Fibroblast of skin of right biceps (primary cell): ENCODE measurements at regions not wholly inside any gene's neighbourhood (a gene's known extent, or its start where the extent isn't known, plus 50 kb on each side); places are given as distances from the start of the nearest gene placed in this dataset.
A peak's percentile ranks its signal among the peaks of the same experiment; 100 is the strongest.
"Not testable (repeated sequence)": the region's sequence is repeated elsewhere in the genome, so short reads cannot be mapped to it uniquely, and the experiment has no call there.

Source experiments
- DNase-seq: peaks from one replicate; pipeline ENCODE4 v3.0.0-alpha.2; 2013

DNA sequence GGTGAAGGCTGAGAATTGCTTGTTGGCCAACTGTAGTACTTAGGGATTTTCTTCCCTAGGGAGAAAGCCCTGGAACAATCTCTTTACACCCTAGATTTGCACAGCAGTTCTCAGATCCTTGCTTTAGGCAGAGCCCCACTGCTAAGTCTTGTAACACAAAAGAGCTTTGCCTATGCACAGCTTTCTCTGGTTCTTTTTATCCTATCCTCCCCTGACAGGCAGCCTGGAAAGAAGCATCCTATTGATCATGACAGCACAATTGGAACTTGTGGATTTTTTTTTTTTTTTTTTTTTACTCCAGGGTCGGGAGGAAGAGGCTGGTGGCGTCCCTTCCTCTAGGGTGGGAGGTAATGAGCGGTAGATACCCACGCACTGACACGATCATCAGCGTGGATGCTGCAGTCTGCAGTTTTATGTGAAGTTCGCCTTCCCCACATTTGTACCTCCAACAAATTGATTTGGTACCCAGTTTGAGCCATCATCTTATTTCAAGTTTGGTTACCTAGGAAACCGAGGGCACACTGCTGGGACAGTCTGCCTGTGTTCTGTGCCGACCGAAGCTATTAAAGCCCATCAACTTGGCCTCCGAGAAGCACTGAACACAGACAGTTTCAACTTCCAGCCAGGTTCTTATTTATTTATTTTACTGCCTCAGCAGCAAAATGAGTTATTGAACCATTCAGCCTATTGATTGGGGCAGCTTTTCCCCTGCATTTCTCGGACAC, 110.1 kb downstream of the NRN1 start:
- DNase-seq = no peak

GRCh38 chr6:5894357-5894756, 112.4 kb downstream of the NRN1 start:
- DNase-seq = no peak

DNA sequence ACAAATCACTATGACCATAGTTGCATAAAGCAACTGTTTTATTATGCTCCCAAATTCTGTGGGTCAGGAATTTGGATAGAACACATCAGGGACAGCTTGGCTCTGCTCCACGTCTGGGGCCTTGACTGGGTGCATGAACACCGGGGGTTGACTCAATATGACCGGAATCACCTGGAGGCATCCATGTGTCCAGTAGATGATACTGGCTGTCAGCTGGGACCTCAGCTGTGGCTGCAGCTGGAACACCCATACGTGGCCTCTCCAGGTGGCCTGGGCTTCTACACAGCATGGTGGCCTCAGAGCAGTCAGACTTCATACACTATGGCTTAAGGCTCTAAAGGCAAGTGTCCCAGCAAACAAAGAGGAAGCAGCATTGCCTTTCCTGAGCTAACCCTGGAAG, 113.4 kb downstream of the NRN1 start:
- no peak for DNase-seq

GRCh38 chr6:5892669-5893068, 114.1 kb downstream of the NRN1 start:
- no peak for DNase-seq

DNA sequence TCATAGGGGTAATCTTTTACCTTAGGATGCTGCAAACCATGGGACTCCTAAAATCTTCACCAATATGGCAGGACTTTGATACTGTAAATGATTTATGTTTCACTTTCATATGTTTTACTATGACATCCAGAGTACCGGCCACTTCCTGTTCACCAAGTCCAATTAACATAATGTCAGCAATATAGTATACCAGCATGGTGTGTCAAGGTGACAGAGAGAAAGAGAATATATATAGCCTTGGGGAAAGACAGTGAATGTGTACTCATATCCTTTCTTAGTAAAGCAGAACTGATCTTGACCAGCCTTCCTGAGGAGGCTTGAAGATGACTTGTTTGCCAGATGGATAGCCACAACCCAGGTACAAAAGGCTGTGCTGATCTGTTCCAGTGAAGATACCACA, 127.9 kb downstream of the NRN1 start:
- DNase-seq = no peak

DNA sequence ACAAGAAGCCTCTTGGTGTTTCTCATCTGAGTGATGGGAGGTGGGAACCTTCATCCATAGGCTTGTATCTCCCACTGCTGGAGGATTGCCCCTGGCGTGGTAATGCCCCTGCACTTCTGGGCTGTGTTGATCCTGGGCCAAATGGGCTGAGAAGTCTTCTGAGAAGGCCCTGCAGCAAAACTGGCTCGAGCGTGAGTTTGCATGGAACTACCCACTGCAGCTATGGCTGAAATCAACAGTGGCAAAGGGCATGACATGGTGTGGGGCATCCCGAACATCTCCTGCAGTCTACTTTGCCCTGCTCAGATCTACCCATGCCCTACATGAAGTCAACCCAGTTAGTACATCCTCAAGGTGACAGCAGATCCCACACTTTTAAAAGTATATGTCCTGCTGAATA, 130.6 kb downstream of the NRN1 start:
- no peak for DNase-seq

DNA sequence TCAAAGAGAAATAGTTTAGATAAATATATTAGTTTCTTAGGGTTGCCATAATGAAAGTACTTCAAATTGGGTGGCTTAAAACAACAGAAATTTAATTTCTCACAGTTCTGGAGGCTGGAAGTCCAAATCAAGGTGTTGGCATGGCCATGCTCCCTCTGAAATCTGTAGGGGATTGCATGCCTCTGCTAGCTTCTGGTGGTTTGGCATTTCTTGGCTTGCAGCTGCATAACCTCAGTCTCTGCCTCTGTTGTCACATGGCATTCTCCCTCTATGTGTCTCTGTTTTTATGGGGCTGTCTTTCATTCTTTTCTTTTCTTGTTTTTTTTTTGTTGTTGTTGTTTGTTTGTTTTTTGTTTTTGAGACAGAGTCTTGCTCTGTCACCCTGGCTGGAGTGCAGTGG, 132.7 kb downstream of the NRN1 start:
- DNase-seq = not testable (repeated sequence)

DNA sequence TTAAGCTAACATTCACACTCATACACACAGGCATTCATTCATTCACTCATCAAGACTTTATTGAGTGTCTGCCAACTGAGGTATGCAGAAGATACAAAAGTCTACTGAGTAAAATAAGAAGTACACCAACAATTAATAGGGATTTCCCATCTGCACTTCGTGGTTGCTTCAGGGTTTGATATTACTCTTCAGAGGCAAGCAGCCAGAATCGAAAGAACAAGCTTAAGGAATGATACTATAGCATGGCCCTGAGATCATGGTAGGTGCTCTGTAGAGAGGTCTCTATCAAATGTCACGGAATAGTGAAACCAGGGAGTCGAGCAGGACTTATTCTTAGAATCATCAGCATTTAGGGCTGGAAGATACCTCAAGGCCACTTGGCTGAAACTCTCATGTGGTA, 135.4 kb downstream of the NRN1 start:
- no peak for DNase-seq

DNA sequence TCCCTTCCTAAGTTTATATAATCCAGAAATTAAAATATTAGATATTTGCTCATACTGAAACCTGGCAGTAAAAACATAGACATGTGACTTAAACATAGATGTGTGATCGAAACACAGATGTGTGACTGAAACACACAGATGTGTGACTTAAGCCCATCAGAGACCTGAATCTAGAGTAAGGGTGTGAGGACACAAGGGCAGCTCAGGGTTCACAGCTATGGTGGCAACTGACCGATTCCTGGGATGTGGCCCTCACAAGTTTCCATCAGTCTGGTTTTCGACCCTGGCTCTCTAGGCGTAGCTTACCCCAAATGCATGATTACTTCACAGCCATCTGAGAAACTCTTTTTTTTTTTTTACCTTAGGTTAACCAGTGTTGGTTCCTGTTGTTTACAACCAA, 137.0 kb downstream of the NRN1 start:
- no peak for DNase-seq

GRCh38 chr6:5869261-5869660, 137.5 kb downstream of the NRN1 start:
- DNase-seq = no peak

- DNase-seq = peak; percentile 79
These were observed 140.1 kb downstream of the NRN1 start for GRCh38 chr6:5866547-5867051.

DNA sequence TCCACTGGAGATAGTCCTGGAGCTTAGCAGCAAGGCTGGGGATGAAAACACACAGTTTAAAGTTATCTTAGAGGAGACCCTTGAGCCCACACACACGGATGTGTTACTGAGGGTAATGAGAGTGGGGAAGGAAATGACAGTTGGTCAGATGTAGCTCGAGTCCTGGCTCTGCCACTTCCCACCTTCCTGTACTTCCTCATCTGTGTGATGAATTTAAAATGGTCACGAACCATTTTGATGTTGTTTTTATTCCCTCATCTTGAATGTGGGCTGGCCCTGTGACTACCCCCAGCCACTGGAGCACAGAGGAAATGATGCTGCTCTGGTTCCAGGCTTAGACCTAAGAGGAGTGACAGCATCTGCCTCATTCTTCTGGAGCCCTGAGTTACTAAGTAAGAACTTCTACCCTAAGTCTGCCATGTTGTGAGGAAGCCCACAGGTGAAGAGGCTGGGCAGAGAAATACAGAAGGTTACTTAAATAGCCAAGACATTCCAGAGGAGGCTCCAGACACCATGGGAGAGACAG, 141.2 kb downstream of the NRN1 start:
- DNase-seq = no peak

DNA sequence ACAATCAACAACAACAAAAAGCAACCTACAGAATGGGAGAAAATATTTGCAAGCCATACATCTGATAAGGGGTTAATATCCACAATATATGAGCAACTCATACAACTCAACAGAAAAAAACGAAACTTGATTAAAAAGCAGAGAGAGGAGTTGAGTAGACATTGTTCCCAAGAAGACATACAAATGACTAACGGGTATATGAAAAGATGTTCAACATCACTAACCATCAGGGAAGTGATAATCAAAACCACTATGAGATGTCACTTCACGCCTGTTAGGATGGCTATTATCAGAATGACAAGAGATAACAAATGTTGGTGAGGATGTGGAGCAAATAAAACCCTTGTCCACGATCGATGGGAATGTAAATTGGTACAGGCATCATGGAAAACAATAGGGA, 145.9 kb downstream of the NRN1 start:
- DNase-seq = no peak

DNA sequence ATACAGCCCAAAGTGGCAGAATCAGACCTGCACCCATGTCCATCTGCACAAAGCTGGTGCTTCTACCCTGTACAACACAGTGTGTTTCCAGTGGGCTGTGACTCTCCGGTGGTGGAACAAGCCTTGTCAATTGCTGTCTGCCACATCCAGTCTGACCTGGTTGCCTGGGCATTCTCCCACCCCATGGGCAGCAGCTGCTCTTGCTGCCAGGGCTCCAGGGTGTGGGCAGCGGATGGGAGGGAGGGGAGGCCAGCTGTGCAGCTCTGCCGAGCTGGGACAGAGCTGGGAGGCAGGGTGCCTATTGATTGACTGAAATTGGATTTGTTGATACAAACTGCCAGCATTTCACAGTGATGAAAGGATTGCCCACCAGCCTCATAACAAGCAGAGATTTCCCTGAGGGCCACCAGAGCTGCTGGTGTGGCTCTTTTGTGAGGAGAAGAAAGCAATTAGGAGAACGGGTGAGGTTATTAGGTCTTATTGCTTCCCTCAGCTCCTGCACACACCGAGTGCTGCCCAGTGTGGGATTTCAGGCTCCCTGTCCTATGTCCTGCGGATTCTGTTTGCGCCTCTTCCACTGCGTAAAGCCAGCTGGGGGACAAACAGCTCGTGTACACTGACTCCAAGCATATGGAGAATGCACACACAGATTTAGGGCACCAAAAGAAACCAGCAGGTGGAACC, 150.8 kb downstream of the NRN1 start:
- no peak for DNase-seq

DNA sequence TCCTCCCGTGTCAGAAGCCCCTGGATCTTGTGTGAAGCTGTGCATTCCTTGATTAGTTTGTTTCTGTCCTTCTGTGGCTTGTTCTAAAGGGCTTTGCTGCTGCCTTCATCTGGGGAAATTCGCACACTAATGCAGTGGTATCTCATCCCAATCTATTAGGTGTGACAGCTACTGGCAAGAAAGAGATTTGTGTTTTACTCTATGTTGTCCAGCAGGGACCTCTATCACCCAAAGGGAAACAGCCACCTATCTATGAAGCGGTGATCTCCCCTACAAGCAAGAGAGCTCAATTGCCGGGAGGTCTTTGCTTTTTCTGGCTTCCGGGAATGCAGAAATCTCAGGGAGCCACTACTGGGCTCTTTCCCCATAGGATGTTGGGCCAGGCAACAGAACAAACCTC, 151.8 kb downstream of the NRN1 start:
- DNase-seq = no peak

DNA sequence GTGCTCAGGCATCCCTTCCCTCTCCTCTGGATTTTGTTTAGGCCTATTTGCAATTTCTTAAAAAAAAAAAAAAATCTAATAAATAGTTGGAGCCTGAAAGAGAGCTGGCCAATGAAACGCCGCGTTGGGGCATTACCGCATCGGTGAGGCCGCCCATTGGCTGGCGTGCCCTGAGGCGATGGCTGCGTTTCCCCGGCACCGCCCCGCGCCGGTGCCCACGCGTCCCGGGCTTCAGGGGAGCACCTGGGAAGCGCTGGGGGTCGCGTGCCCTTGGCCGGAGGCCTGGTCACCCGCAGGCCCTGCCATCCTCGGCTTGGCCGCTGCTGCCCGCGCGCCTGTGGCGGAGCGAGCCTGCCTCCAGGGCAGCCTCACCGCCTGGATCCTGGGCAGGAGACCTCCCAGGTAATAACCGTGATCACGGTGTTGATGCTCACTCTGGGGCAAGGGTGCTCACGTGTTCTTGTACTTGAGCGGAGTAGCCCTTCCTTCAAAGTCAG, 155.4 kb downstream of the NRN1 start:
- DNase-seq = peak; percentile 59

DNA sequence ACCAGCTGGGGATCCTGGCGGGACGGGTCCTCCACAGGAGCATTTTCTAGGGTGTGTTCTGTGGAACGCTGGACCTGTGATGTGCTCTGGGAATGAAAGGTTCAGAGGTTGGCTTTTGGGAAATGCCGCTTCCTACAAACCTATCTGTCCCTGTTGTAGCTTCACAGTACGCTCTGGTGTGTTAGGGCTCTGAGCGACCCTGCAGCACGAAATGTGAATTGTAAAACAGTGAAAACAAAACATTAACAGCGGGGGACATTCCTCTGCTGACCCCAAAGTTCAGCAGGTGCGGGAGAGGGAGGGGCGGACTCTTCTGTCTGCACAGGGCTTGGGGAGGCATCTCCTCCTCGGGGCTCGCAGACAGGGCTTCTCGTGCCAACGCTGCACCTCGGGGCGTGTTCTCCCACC, 155.9 kb downstream of the NRN1 start:
- DNase-seq = no peak

DNA sequence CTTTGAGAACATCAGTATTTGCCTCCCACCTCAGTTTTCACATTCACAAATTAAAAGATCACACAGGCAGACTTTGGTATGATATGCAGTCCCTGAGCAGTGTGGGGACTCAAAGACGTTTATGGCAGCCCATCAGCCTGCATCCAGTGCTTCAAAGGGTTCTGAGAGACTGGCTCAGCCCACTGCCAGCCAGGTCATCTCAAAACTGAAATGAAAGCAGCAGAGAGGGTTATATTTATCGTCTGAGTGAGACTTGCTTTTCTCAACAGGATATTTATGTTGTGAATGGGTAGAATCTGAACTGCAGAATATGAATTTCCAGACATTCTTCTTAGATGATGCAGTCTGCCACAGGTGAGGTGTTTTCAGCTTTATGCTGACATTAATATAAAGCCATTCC, 159.8 kb downstream of the NRN1 start:
- no peak for DNase-seq

DNA sequence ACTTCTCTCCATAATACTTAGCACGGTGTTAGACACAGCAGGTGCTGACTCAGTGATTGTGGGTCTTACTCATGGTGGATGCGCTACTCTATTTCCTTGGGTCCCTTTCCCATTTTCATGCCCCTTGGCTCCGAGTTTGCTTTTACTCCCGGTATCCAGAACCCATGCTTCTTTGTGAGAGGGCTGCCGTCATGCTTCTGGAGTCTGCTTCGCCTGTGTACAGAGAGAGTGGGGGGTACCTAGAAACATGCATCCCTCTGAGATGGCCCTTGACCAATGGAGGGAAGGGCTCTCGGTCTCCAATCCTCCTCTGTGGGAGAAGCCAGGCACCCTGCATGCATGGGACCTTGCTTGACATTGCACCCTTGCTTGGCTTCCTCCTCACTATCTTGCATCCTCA, 160.4 kb downstream of the NRN1 start:
- DNase-seq = no peak

- no peak for DNase-seq
These were observed 163.6 kb downstream of the NRN1 start for GRCh38 chr6:5843078-5843477.

DNA sequence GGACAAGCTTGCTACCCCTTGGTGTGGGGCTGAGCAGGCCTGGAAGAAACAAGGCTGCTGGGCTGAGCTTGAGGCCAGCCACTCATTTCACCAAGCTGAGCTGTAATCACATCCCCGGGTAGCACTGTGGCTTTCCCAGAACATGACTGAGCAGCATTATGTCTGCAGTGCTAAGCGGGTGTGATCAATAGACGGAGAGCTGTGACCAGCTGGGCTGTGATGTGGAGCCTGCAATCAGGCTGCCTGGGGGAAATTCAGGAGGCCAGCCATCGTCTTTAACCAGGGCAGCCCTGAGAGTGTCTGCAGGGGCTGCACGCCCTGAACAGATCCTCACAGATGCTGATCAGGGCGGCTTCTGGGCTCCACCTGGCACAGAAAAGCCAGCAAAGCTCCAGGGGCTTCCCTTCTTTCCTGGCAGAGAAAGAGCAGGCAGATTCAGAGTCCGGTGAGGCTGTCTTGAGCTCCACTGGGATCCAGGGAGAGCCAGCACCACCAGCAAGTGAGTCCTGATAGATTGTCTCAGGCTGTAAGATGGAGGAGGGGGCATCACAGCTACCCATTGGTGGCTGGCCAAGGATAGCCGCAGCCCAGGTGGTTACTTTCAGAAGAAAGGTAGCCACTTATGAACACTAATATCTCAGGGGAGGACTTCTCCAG, 165.9 kb downstream of the NRN1 start:
- DNase-seq = no peak

DNA sequence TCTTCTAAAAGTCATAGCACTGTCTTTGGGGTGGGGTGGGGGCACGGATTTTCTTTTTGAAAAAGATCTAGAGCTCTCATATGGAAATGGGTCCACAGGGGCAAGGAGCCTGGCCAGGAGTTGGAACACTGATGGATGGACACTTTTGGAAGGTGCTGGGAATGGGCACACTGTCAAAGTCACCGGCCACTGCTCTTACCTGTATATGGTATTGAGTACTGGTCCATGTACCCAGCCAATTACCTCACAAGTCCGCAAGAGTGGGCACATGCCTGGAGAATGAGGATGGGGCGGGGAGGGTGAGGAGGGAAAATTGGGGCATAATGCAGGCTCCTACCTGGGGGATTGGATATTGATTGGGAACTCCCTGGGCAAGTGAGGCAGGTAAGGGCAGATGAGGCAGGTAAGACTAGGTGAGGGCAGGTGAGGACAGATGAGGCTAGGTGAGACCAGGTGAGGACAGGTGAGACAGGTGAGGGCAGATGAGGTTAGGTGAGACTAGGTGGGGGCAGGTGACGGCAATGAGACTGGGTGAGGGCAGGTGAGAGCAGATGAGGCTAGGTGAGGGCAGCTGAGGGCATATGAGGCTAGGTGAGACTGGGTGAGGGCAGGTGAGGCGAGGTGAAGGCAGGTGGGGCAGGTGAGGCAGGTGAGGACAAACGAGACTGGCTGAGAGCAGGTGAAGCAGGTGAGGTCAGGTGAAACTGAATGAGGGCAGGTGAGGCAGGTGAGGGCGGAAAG, 167.9 kb downstream of the NRN1 start:
- DNase-seq = no peak

DNA sequence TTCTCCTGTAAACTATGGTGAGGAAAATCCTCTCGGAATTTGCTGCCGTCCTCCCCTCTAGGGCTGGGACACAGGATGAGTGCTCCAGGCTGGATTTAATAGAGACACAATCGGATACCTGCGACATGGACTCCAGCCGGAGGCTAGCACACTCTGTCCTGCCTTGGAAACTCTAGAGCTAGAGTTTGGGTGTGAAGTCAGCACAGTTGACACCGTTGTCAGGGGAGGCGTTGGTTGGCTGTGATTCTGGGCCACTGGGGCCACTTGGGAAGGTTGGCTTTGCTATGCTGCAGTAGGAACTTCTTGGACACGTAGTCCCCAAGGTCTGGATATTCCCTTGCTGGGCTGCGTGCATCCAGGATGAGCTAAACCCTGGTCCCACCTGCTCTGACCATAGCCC, 169.4 kb downstream of the NRN1 start:
- DNase-seq = no peak
